Left hindlimb (tissue), 1 donor: ENCODE measurements at regions not wholly inside any gene's neighbourhood (a gene's known extent, or its start where the extent isn't known, plus 50 kb on each side); places are given as distances from the start of the nearest gene placed in this dataset.

ENCODE experiments used
- DNase-seq: peaks from one replicate; pipeline ENCODE4 v3.0.0-alpha.2; 2018

DNA sequence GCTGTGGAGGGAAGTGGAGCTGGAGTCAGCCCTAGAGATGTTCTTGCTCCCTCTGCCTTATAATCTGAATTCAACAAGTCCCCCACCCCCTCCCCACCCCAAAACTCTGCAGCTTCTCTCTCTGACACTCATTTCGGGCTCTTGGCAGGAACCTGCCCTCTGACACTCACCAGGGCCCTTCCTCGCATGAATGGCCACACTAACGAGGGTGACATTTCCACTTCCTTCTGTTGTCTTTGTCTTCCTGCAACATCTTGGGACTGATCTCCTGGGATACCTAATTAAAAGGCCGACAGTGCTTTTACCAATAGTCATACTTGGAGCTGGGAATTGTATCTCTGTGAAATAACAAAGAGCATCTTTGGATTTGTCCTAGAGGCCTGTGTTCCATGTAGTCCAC is 106.9 kb upstream of the PIRT start:
- DNase-seq = no peak

DNA sequence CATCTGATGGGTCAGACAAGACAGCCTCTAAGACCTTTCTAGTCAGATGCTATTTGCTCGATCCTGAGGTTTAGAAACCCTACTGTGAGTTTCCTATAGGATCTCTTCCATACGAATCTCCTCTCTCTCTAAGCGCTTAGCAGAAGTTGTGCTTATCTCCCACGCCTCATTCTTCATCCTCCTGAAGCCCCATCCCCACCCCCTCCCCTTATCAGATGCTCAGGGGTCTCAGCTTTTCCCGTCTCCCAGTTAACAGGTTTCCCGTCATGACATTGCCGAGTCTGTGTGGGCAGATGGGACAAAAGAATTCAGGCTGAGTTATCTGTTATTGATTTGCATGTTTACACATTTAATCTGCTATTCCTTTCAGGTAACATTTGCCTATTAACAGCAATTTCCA is 99.0 kb upstream of the PIRT start:
- no peak for DNase-seq

DNA sequence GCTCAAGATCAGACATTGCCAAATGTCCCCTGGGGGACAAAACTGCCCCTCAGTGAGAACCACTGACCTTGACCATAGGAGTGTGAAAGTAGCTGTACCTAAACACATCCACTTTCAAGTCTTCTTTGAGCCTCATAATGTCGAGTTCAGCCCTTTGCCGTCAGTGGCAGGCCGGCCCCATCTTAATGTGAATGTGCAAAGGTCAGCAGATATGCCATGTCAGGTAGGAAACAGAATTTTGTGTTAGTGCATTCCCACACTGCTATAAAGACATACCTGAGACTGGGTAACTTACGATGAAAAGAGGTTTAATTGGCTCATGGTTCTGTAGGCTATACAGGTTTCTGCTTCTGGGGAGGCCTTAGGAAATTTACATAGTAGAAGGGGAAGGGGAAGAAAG is 95.1 kb upstream of the PIRT start:
- no peak for DNase-seq

DNA sequence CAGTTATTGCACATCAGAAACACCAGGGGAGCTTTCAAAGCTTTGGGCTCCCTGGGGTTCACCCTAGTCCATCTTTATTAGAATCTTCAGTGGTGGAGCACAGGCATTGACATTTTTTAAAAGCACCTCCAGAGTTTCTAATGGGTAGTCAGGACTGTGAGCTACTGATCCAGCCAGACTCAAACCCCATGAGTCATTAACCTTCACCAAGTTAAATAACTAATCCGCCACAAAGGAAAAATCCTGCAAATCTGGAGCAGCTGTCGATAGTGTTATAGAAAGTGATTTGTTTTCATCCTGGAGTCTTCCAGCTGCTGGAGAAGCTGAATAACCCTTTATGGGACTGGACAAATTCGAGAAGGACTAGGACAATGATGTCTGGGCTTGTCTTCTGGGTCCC is 93.2 kb upstream of the PIRT start:
- no peak for DNase-seq

DNA sequence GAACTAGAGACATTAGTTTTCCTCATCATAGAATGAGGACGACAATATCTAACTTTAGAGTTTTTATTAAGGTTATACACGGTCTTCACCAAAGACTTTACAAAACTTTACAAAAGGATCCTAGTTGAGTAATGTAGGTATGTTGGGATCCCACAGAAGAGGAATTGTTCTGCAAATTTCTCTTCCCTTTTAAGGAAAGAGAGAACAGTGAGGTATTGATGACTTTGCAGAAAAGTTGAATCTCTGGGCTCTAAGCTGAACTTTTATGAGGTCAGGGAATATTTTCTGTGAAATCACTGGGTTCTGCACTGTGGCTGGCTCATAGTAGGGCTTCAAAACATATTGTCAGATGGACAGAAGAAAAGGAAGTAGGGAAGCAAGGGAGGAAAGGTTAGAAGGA is 89.8 kb upstream of the PIRT start:
- no peak for DNase-seq

DNA sequence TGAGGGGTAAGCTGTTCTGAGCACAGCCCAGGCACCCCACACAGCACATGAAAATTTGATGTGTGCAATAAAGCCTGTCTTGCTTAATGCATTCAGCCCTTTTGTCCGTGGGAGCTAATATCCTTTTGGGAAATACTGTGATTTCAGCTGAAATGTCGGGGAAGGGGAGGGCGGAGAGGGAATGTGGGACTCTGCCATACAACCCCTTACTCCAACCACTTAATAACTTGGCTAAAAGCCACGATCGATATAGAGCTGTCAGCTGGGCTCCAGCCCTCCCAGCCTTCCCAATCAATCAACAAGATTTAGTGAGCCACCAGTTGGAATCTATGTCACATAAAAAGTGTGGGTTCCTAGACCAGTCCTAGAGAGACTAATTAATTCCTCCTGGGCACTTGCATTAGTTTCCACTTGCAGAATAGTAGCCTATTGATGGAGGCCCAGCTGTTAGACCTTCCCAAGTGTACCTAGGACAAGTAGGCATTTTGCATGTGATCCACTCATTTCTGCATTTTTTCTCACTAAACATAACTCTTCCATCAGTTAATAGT is 82.7 kb upstream of the PIRT start:
- no peak for DNase-seq

DNA sequence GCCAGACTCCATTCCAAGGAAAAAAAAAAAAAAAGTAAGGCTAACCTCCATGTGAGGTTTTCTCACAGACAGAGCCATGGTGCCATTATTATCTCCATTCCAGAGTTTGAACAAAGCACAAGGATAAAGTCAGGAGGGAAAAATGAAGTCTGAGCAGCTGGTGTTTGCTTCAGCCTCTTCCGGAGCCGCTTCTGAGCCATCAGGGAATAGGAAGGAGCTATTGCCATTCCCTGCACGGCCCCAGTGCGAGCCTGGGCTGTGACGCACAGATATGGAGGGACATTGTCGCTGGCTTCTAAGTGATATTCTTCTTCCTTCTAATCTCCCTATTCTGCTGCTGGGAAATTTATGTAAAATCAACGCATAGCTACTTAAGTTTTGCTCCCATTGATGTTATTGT is 69.5 kb upstream of the PIRT start:
- no peak for DNase-seq

DNA sequence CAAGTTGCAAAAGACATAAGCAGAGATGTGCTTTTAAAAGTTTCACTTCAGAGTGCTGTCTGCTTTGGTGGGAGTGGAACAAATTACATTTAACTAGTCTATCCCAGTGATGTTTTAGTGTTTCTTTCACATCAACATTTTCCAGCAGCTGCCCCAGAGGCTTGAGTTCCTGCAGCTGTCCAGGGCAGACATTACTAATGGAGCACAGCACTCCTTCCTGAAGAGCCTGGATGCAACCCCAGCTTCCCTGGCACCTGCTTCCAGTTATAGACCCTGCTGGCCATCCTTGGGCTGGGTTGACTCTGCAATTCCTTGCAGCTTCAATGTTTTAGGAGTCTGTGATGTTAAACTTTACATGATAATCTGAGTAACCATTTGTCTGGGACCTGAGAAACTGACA is 61.4 kb upstream of the PIRT start:
- DNase-seq = peak; percentile 33

DNA sequence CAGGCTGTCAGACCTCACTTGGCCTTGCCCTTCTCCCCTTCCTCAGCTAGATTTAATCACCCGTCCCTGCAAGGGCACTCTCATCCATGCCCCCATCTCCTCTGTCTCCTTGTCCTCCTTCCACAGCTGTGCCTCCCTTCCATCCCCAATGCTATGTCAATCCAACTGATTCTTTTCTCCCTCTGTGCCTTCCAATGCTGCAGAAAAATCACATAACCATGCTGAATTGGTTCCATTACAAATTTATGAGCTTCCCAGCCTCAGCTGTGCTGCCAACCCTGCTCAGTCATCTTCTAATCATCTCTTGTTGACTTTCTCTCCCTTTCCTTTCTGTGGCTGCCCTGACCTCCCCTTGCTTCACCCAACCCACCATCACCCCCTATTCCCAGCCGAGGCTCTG is 56.3 kb upstream of the PIRT start:
- DNase-seq = no peak

DNA sequence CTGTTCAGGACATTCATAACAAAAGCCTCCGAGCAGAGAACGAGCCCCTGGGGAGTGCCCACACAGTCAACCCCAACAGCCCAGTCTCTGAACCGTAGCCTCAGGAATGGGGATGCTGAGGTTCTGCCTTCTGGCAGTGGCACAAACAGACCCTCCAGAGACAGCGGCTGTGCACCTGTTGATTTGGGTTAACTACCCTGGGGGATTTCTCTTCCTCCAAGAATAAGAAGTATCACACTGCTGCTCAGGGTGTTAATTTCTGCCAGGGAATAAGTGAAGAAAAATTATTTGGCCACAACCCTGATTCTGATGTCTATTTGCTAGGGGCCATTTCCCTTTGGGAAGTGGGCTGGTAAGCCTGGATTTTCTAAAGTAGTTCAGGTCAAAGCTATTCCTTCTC is 51.0 kb upstream of the PIRT start:
- no peak for DNase-seq
